H1 (cell line): ENCODE measurements at regions not wholly inside any gene's neighbourhood (a gene's known extent, or its start where the extent isn't known, plus 50 kb on each side); places are given as distances from the start of the nearest gene placed in this dataset.

Experiments
- CTCF ChIA-PET: fragments of 300-600 bp; sonication (Branson Sonifier 250); formaldehyde crosslinking; loops from one replicate; lab custom pipeline; 2021; ENCODE audit not compliant: partially characterized antibody; lab: Charles Lee
- POLR2A ChIA-PET: fragments of 300-600 bp; sonication (Branson Sonifier 250); formaldehyde crosslinking; loops from one replicate; lab custom pipeline; 2021; ENCODE audit warnings: inconsistent platforms; ENCODE audit not compliant: partially characterized antibody; lab: Charles Lee
- DNase-seq, 2 experiments: peaks; one replicate each; pipeline versions ENCODE4 v3.0.0 to v3.0.0-alpha.2; 2010 to 2022; ENCODE audit warnings: low spot score in 2 of 2, low read depth in 1 of 2, mixed read lengths in 1 of 2
- FAIRE-seq: peaks from 2 replicates; lab custom pipeline; 2011; peaks lifted over from hg19 to GRCh38; lab: Jason Lieb, UNC
- H2AFZ ChIP-seq: 2 replicates; pipeline ENCODE4 v1.8.1; 2012; ENCODE audit warnings: low read length, inconsistent platforms
- H2AK5ac ChIP-seq: 2 replicates; pipeline ENCODE4 v1.6.1; 2013; ENCODE audit warnings: low read depth, low read length
- H2BK120ac ChIP-seq: replicated peaks from 2 replicates; pipeline ENCODE3; 2013; ENCODE audit warnings: low read depth, low read length, inconsistent platforms
- H2BK12ac ChIP-seq: 2 replicates; pipeline ENCODE4 v1.6.1; 2013; ENCODE audit warnings: low read depth, low read length
- H2BK15ac ChIP-seq: 2 replicates; pipeline ENCODE4 v1.6.1; 2013; ENCODE audit warnings: low read length
- H2BK20ac ChIP-seq: 2 replicates; pipeline ENCODE4 v1.6.1; 2013; ENCODE audit warnings: low read length
- H2BK5ac ChIP-seq: 2 replicates; pipeline ENCODE4 v1.6.1; 2013; ENCODE audit warnings: low read depth, low read length
- H3K14ac ChIP-seq: 2 replicates; pipeline ENCODE4 v1.6.1; 2013; ENCODE audit warnings: inconsistent platforms; ENCODE audit not compliant: insufficient read length
- H3K18ac ChIP-seq: 2 replicates; pipeline ENCODE4 v1.6.1; 2013; ENCODE audit warnings: low read length; ENCODE audit errors: extremely low read depth
- H3K23ac ChIP-seq: 2 replicates; pipeline ENCODE4 v1.6.1; 2013; ENCODE audit warnings: inconsistent platforms; ENCODE audit not compliant: insufficient read length
- H3K23me2 ChIP-seq: 2 replicates; pipeline ENCODE4 v1.6.1; 2013; ENCODE audit warnings: low read depth, low read length
- H3K27ac ChIP-seq: 2 replicates; pipeline ENCODE4 v1.6.1; 2011; ENCODE audit warnings: low read depth, low read length, inconsistent platforms
- H3K27me3 ChIP-seq, 4 experiments: replicated peaks in 1 of 4; 1 replicate in 1 of 4; 2 replicates in 3 of 4; pipeline versions ENCODE4 v1.6.1 to v1.8.1; 2011 to 2013; ENCODE audit warnings: low read length in 3 of 4, mild to moderate bottlenecking in 3 of 4, inconsistent platforms in 2 of 4, mixed read lengths in 2 of 4, moderate library complexity in 1 of 4; ENCODE audit not compliant: control insufficient read depth in 3 of 4, insufficient read depth in 3 of 4; ENCODE audit errors: extremely low read depth in 1 of 4
- H3K36me3 ChIP-seq, 4 experiments: 2 replicates each; pipeline versions ENCODE4 v1.6.1 to v1.8.1; 2011 to 2013; ENCODE audit warnings: mild to moderate bottlenecking in 4 of 4, low read length in 3 of 4, moderate library complexity in 2 of 4, control low read depth in 1 of 4, inconsistent platforms in 1 of 4; ENCODE audit not compliant: insufficient read depth in 4 of 4, control insufficient read depth in 2 of 4
- H3K4ac ChIP-seq: replicated peaks from 2 replicates; pipeline ENCODE3; 2013; ENCODE audit warnings: low read length, low read depth, mixed read lengths, inconsistent platforms; ENCODE audit not compliant: insufficient read length
- H3K4me1 ChIP-seq, 4 experiments: replicated peaks in 1 of 4; 1 replicate in 1 of 4; 2 replicates in 3 of 4; pipeline versions ENCODE4 v1.6.1 to v1.8.1; 2011 to 2013; ENCODE audit warnings: low read length in 3 of 4, inconsistent platforms in 2 of 4, mixed read lengths in 1 of 4; ENCODE audit not compliant: insufficient read depth in 4 of 4, control insufficient read depth in 3 of 4
- H3K4me2 ChIP-seq, 2 experiments: 2 replicates each; pipeline versions ENCODE4 v1.6.1 to v1.8.1; 2011 to 2013; ENCODE audit warnings: low read depth in 2 of 2, low read length in 2 of 2, control low read depth in 1 of 2, inconsistent platforms in 1 of 2, mild to moderate bottlenecking in 1 of 2; ENCODE audit not compliant: insufficient read depth in 1 of 2
- H3K4me3 ChIP-seq, 4 experiments: fragments of 200-600, 300-600 bp in 1 of 4; sonication (generic), shearing (Covaris generic), sonication (Bioruptor Twin) in 1 of 4; 2 replicates each; pipeline versions ENCODE4 v1.5.1 to v1.8.1; 2011 to 2016; ENCODE audit warnings: low read length in 4 of 4, low read depth in 3 of 4, control low read depth in 2 of 4, inconsistent platforms in 2 of 4, mild to moderate bottlenecking in 2 of 4, mixed read lengths in 1 of 4, moderate library complexity in 1 of 4; ENCODE audit not compliant: insufficient read depth in 2 of 4; ENCODE audit errors: extremely low read depth in 1 of 4
- H3K56ac ChIP-seq: replicated peaks from 2 replicates; pipeline ENCODE3; 2013; ENCODE audit warnings: low read depth, mild to moderate bottlenecking, mixed read lengths, low read length, inconsistent platforms; ENCODE audit not compliant: insufficient read length
- H3K79me1 ChIP-seq: 2 replicates; pipeline ENCODE4 v1.6.1; 2013; ENCODE audit warnings: low read depth, low read length, control low read depth
- H3K79me2 ChIP-seq, 2 experiments: 2 replicates each; pipeline versions ENCODE4 v1.6.1 to v1.8.1; 2012 to 2013; ENCODE audit warnings: low read length in 2 of 2, mild to moderate bottlenecking in 2 of 2, inconsistent platforms in 1 of 2; ENCODE audit not compliant: insufficient read depth in 2 of 2, control insufficient read depth in 1 of 2
- H3K9ac ChIP-seq, 4 experiments: replicated peaks in 1 of 4; 1 replicate in 1 of 4; 2 replicates in 3 of 4; pipeline versions ENCODE4 v1.6.1 to v1.8.1; 2011 to 2013; ENCODE audit warnings: low read depth in 3 of 4, low read length in 3 of 4, control low read depth in 2 of 4, mild to moderate bottlenecking in 2 of 4, moderate library complexity in 2 of 4, inconsistent platforms in 1 of 4; ENCODE audit errors: extremely low read depth in 1 of 4
- H3K9me3 ChIP-seq, 2 experiments: 2 replicates each; pipeline versions ENCODE4 v1.6.1 to v1.8.1; 2012 to 2013; ENCODE audit warnings: mild to moderate bottlenecking in 2 of 2, moderate library complexity in 2 of 2, control low read depth in 1 of 2, inconsistent platforms in 1 of 2, low read depth in 1 of 2, low read length in 1 of 2, mixed read lengths in 1 of 2; ENCODE audit not compliant: insufficient read depth in 2 of 2
- H4K20me1 ChIP-seq, 2 experiments: replicated peaks in 1 of 2; 2 replicates each; pipeline versions ENCODE3 to v1.8.1; 2011 to 2013; ENCODE audit warnings: inconsistent platforms in 2 of 2, low read length in 2 of 2, mild to moderate bottlenecking in 1 of 2; ENCODE audit not compliant: insufficient read depth in 2 of 2, control insufficient read depth in 1 of 2
- H4K5ac ChIP-seq: 2 replicates; pipeline ENCODE4 v1.6.1; 2013; ENCODE audit warnings: low read length, low read depth, mixed read lengths, inconsistent platforms; ENCODE audit not compliant: insufficient read length
- H4K8ac ChIP-seq: 2 replicates; pipeline ENCODE4 v1.8.0; 2013; ENCODE audit warnings: mild to moderate bottlenecking, moderate library complexity, low read length, inconsistent platforms; ENCODE audit not compliant: insufficient read depth; ENCODE audit errors: extremely low read depth
- H4K91ac ChIP-seq: replicated peaks from 2 replicates; pipeline ENCODE3; 2013; ENCODE audit warnings: low read length, mixed read lengths, inconsistent platforms; ENCODE audit not compliant: insufficient read length
- CBX8 ChIP-seq: fragments of 300-800, 300-1000 bp; sonication (generic); IDR thresholded peaks from 2 replicates; pipeline ENCODE4 v1.7.1; 2016; ENCODE audit warnings: low read depth, low read length, borderline replicate concordance
- EGR1 ChIP-seq: IDR thresholded peaks from 2 replicates; pipeline ENCODE4 v1.6.1; 2011; ENCODE audit warnings: low read depth, low read length, borderline replicate concordance
- EP300 ChIP-seq, 2 experiments: IDR thresholded peaks; 1 replicate in 1 of 2; 2 replicates in 1 of 2; pipeline ENCODE4 v1.6.1; 2011 to 2012; ENCODE audit warnings: low read depth in 2 of 2, low read length in 2 of 2, mild to moderate bottlenecking in 2 of 2, borderline replicate concordance in 1 of 2, inconsistent platforms in 1 of 2, moderate library complexity in 1 of 2
- HDAC6 ChIP-seq: IDR thresholded peaks from one replicate; pipeline ENCODE4 v1.7.1; 2012; ENCODE audit warnings: low read depth, mild to moderate bottlenecking, inconsistent platforms, low read length, moderate library complexity
- POLR2AphosphoS5 ChIP-seq: IDR thresholded peaks from 2 replicates; pipeline ENCODE4 v1.6.1; 2011; ENCODE audit warnings: low read depth, low read length
- SP2 ChIP-seq: IDR thresholded peaks from 2 replicates; pipeline ENCODE4 v1.6.1; 2012; ENCODE audit warnings: mild to moderate bottlenecking, low read length, inconsistent platforms
- TCF12 ChIP-seq: IDR thresholded peaks from 2 replicates; pipeline ENCODE4 v1.6.1; 2011; ENCODE audit warnings: low read depth, mild to moderate bottlenecking, low read length
- TF ChIP-seq, protein P1 (sequence below): IDR thresholded peaks from 2 replicates; pipeline ENCODE4 v1.6.1; 2011; ENCODE audit warnings: low read length, improper control_type of control experiment

DNA sequence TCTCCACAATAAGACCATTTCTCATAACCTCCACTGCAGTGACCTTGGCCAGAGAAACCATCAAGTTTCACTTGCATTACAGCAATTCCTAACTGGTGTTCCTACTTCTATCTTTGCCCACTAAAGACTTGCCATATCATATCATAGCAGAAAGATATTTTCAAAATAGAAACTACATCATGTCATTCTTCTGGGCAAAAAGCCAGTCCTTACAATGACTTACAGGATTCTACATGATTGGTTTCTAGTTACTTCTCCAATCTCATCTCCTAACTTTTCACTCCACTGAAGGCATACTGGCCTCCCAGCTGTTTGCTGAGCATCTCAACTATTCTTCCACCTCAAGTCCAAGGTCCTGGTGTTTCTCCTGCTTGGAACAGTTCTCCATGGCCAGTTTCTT, 151.4 kb downstream of the HNMT start:
- no peaks in the 10 kb centered on the region for H3K27me3 ChIP-seq
- H2BK15ac ChIP-seq = no peak overlapping the region
- H3K36me3 ChIP-seq = no peaks in the 10 kb centered on the region
- H3K4me2 ChIP-seq = no peak overlapping the region
- H3K14ac ChIP-seq = no peak overlapping the region
- no peak overlapping the region for H4K8ac ChIP-seq
- no peak overlapping the region for H3K4me3 ChIP-seq
- H2BK20ac ChIP-seq = no peak overlapping the region
- DNase-seq = no peak
- no peaks in the 10 kb centered on the region for H4K20me1 ChIP-seq
- no peak overlapping the region for H2AK5ac ChIP-seq
- ChIA-PET POLR2A (no interaction called here), CTCF (interaction anchor here (1.3 kb wide), 1 partner anchor 51 kb away, joined by 3 read pairs; no protein-coding TSS in a partner anchor)
- H3K4me1 ChIP-seq = no peaks in the 10 kb centered on the region
- H4K91ac ChIP-seq = no peak overlapping the region
- H3K23ac ChIP-seq = no peak overlapping the region
- no peaks in the 10 kb centered on the region for H3K79me1 ChIP-seq
- FAIRE-seq = no peak
- H2AFZ ChIP-seq = no peak overlapping the region
- H3K56ac ChIP-seq = no peak overlapping the region
- H3K18ac ChIP-seq = no peak overlapping the region
- no peaks in the 10 kb centered on the region for H3K23me2 ChIP-seq
- H3K9me3 ChIP-seq = peaks cover 4 to 7% of the 10 kb centered on the region in 2 experiments; a peak in 2 of 4 replicates
- H4K5ac ChIP-seq = no peak overlapping the region
- H2BK12ac ChIP-seq = no peak overlapping the region
- no peak overlapping the region for H2BK5ac ChIP-seq
- no peak overlapping the region for H3K4ac ChIP-seq
- no peak overlapping the region for H3K27ac ChIP-seq
- H3K9ac ChIP-seq = no peak overlapping the region
- no peak overlapping the region for H2BK120ac ChIP-seq
- H3K79me2 ChIP-seq = no peaks in the 10 kb centered on the region
- TF ChIP-seq EP300 (IDR thresholded peaks at IDR 0.05; ENCODE audit: borderline replicate concordance in 1 of 2, low read depth in 2 of 2, low read length in 2 of 2) = no peak
- TF ChIP-seq CBX8 = no peak
- no peak for TF ChIP-seq HDAC6
- TF ChIP-seq, protein P1, sequence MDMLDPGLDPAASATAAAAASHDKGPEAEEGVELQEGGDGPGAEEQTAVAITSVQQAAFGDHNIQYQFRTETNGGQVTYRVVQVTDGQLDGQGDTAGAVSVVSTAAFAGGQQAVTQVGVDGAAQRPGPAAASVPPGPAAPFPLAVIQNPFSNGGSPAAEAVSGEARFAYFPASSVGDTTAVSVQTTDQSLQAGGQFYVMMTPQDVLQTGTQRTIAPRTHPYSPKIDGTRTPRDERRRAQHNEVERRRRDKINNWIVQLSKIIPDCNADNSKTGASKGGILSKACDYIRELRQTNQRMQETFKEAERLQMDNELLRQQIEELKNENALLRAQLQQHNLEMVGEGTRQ = no peak
- no peak for TF ChIP-seq EGR1
- TF ChIP-seq POLR2AphosphoS5 = no peak
- no peak for TF ChIP-seq TCF12
- no peak for TF ChIP-seq SP2
